IPS DF 6.9 (cell line): ENCODE measurements at regions not wholly inside any gene's neighbourhood (a gene's known extent, or its start where the extent isn't known, plus 50 kb on each side); places are given as distances from the start of the nearest gene placed in this dataset.

ENCODE experiments used
- DNase-seq: peaks from one replicate; pipeline ENCODE4 v3.0.0-alpha.2; 2013; ENCODE audit warnings: low read depth, low spot score
- H3K27ac ChIP-seq: one replicate; pipeline ENCODE4 v1.5.1; 2013; ENCODE audit warnings: low read length, control low read depth
- H3K27me3 ChIP-seq: 2 replicates; pipeline ENCODE4 v1.6.1; 2013; ENCODE audit warnings: mild to moderate bottlenecking, low read length; ENCODE audit not compliant: control insufficient read depth, insufficient read depth
- H3K36me3 ChIP-seq: 2 replicates; pipeline ENCODE4 v1.6.1; 2013; ENCODE audit warnings: low read length; ENCODE audit not compliant: control insufficient read depth, insufficient read depth
- H3K4me1 ChIP-seq: 2 replicates; pipeline ENCODE4 v1.6.1; 2013; ENCODE audit warnings: low read length; ENCODE audit not compliant: control insufficient read depth, insufficient read depth
- H3K4me3 ChIP-seq: 2 replicates; pipeline ENCODE4 v1.5.1; 2013; ENCODE audit warnings: mild to moderate bottlenecking, low read length
- H3K9me3 ChIP-seq: 2 replicates; pipeline ENCODE4 v1.6.1; 2013; ENCODE audit warnings: low read length, inconsistent platforms; ENCODE audit not compliant: control insufficient read depth, insufficient read depth
- WGBS: extraction: QIAGEN DNeasy Blood & Tissue Kit; methylation state at CpG from one replicate; pipeline ENCODE4 v1.1.7; 2013; ENCODE audit warnings: mixed read lengths, missing lambda C conversion rate; ENCODE audit not compliant: insufficient read length, insufficient coverage; 5-methylcytosine and 5-hydroxymethylcytosine counted together

DNA sequence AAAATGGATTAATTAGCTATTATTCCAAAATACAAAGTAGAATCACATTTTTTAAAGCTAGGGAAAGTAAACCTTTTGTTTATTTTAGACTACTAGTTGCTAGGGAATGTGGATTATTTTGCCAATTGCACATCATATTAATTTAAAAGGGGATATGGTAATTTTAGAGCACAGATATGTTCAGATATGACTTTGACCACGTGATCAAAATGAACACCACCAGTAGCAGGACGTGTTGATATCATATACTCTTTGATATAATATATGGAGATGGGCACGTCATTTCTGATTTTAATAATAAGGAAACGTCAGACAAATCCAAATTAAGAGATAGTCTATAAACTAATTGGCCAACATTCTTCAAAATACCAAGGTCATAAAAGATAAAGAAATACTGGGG lies 1188.3 kb upstream of the CNTN5 start:
- DNase-seq, result no peak
- WGBS, result no CpG with 5 or more reads among the region's 4 CpGs
- no peaks in the 10 kb centered on the region for H3K36me3 ChIP-seq

DNA sequence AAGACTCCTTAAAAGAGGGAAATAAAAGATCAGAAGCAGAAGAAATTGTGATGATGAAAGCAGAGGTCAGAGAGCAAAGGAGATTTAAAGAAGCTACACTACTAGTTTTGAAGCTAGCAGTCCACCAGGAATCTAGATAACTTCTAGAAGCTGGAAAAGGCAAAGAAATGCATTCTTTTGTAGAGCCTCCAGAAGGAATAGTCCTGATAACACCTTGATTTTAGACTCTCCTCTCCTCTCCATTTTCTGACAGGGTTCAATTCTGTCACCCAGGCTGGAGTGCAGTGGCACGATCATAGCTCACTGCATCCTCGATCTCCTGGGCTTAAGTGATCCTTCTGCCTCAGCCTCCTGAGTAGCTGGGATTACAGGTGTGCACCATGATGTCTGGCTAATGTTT lies 1187.3 kb upstream of the CNTN5 start:
- Histone ChIP-seq H3K27ac (no peak overlapping the region), H3K36me3 (no peaks in the 10 kb centered on the region), H3K27me3 (no peaks in the 10 kb centered on the region), H3K4me3 (no peak overlapping the region), H3K4me1 (no peaks in the 10 kb centered on the region), H3K9me3 (no peaks in the 10 kb centered on the region)
- WGBS, result no CpG with 5 or more reads among the region's 2 CpGs
- DNase-seq, result no peak

More for the DNA sequence above, 1188.3 kb upstream of the CNTN5 start:
- H3K27ac ChIP-seq, result no peak overlapping the region
- H3K4me1 ChIP-seq, result no peaks in the 10 kb centered on the region
- no peaks in the 10 kb centered on the region for H3K9me3 ChIP-seq
- H3K27me3 ChIP-seq, result no peaks in the 10 kb centered on the region
- no peak overlapping the region for H3K4me3 ChIP-seq

DNA sequence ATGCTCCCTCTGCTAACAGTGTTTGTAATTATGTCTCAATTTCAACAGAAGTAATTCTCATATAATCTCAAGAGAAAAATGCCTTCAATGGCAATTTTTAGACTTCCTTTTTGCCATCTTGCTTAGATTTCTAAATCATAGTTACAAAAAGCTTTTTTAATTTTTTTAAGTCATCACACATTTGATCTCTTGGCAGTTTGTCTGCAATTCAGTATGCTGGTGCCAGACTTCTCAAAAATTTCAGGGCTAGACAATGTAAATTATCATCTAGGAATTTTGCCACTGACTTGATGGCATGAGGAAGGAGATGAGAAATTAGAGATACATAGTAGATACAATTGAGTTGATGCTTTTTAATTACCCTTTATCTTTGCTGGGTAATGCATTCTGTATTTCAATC lies 1176.7 kb upstream of the CNTN5 start:
- Histone ChIP-seq H3K36me3 (no peaks in the 10 kb centered on the region), H3K27me3 (no peaks in the 10 kb centered on the region), H3K27ac (no peak overlapping the region), H3K4me3 (no peak overlapping the region), H3K9me3 (no peaks in the 10 kb centered on the region), H3K4me1 (no peaks in the 10 kb centered on the region)
- DNase-seq, result no peak

DNA sequence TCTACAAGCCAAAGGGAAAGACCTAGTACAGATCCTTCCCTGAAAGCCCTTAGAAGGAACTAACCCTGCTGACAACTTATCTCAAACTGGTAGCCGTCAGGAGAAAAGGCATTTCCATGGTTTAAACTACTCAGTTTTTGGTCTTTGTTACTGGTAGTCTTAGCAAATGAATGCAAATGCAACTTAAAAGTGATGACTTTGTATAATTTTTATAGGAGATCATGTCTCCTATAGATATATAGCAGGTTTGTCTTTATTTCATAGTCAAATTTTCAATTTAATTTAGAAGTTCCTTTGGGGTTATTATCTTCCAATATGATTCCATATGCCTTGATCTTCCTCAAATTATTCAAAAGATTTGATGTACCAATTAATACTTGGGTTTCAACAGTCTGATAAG lies 1173.0 kb upstream of the CNTN5 start:
- Histone ChIP-seq H3K4me3 (no peak overlapping the region), H3K4me1 (no peaks in the 10 kb centered on the region), H3K27ac (no peak overlapping the region), H3K9me3 (no peaks in the 10 kb centered on the region), H3K36me3 (no peaks in the 10 kb centered on the region), H3K27me3 (no peaks in the 10 kb centered on the region)
- DNase-seq, result no peak
- WGBS, result no CpG with 5 or more reads among the region's 1 CpG

DNA sequence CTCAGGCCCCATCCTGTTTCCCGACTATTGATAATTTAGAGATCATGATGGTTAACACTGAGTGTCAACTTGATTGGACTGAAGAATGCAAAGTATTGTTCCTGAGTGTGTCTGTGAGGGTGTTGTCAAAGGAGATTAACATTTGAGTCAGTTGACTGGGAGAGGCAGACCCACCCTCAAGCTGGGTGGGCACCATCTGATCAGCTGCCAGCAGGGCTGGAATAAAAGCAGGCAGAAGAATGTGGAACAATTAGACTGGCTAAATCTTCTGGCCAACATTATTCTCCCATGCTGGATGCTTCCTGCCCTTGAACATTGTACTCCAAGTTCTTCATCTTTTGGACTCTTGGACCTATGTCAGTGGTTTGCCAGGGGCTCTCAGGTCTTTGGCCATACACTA lies 1170.0 kb upstream of the CNTN5 start:
- H3K27me3 ChIP-seq, result no peaks in the 10 kb centered on the region
- DNase-seq, result no peak
- peaks cover 1% of the 10 kb centered on the region; the same call in 1 of the 2 replicates for H3K4me1 ChIP-seq
- no peak overlapping the region for H3K27ac ChIP-seq
- H3K9me3 ChIP-seq, result no peaks in the 10 kb centered on the region
- WGBS, result no CpG with 5 or more reads among the region's 1 CpG
- no peak overlapping the region for H3K4me3 ChIP-seq
- H3K36me3 ChIP-seq, result no peaks in the 10 kb centered on the region

DNA sequence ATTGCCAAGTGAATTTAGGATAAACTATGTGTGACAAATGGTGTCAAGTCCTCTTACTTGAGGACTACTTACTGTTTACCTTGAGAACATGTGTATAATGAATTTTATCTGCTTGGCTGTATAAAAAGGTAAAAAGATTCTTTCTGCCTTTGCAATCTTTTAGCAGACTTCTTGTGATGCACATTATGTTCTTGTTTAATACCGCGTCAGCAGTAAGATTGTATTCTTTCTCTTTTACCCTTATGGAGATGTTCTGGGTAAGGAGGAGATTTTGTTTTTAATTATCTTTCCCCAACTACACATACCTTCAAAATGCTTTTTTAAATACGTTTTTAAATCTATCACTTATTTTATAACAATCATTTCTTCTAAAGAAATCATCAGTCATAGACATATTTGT lies 1166.4 kb upstream of the CNTN5 start:
- 100% methylated on average over 1 of the region's 3 CpGs for WGBS
- H3K9me3 ChIP-seq, result no peaks in the 10 kb centered on the region

DNA sequence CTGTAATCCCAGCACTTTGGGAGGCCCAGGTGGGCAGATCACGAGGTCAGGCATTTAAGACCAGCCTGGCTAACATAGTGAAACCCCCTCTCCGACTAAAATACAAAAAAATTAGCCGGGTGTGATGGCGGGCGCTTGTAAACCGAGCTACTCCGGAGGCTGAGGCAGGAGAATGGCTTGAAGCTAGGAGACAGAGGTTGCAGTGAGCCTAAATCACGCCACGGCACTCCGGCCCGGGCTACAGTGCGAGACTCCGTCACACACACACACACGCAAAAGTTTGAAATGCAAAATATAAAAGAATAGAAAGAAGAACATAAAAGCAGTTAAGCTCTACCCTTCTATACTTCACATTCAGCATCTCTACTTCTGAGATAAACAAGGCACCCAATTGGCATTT lies 1165.9 kb upstream of the CNTN5 start:
- H3K4me3 ChIP-seq, result no peak overlapping the region
- no CpG with 5 or more reads among the region's 14 CpGs for WGBS
- H3K27ac ChIP-seq, result no peak overlapping the region
- H3K36me3 ChIP-seq, result no peaks in the 10 kb centered on the region
- no peaks in the 10 kb centered on the region for H3K9me3 ChIP-seq
- H3K4me1 ChIP-seq, result peaks cover 1% of the 10 kb centered on the region; the same call in 1 of the 2 replicates
- H3K27me3 ChIP-seq, result no peaks in the 10 kb centered on the region
- no peak for DNase-seq

More for the DNA sequence above, 1166.4 kb upstream of the CNTN5 start:
- no peaks in the 10 kb centered on the region for H3K27me3 ChIP-seq
- H3K4me1 ChIP-seq, result peaks cover 1% of the 10 kb centered on the region; the same call in 1 of the 2 replicates
- H3K4me3 ChIP-seq, result no peak overlapping the region
- H3K27ac ChIP-seq, result no peak overlapping the region
- no peak for DNase-seq
- H3K36me3 ChIP-seq, result no peaks in the 10 kb centered on the region

DNA sequence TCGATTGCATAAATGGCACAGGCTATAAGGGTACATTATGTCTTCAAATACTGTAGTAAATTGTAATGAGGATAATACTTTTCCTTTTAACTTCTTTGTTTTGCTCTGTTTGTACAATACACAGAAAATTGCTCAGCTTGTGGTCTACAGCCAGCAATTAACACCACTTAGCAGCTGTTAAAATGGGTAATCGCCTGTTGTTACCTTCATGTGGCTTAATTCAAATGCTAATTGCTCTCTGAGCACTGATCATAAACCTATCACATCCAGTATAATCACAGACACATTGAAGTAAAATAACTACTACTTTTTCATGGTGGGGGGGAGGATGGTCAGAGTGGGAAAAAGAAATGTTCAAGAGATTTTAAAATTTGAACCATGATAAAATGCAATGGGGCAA lies 1164.1 kb upstream of the CNTN5 start:
- Histone ChIP-seq H3K27ac (no peak overlapping the region), H3K9me3 (no peaks in the 10 kb centered on the region), H3K4me1 (peaks cover 1% of the 10 kb centered on the region; the same call in 1 of the 2 replicates), H3K27me3 (no peaks in the 10 kb centered on the region), H3K4me3 (no peak overlapping the region), H3K36me3 (no peaks in the 10 kb centered on the region)
- no CpG with 5 or more reads among the region's 2 CpGs for WGBS
- peak; percentile 47 for DNase-seq

DNA sequence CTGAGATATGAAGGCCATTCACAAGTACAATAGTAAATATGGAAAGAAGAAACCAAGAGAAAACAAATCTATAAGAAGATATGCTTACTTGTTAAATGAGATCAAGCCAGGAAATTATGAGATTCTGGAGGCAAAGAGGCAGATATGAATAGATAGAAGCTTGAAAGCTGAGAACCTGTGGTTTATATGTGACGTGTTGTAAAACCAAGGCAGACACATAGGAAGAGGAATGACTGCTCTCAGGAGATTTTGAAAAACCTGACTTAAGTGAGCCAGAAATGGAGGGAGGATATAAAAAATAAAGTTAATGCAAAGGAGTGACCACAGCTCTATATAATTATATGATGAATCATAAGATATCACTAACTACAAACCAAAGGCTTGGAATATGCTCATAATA lies 1160.5 kb upstream of the CNTN5 start:
- H3K27me3 ChIP-seq, result no peaks in the 10 kb centered on the region

DNA sequence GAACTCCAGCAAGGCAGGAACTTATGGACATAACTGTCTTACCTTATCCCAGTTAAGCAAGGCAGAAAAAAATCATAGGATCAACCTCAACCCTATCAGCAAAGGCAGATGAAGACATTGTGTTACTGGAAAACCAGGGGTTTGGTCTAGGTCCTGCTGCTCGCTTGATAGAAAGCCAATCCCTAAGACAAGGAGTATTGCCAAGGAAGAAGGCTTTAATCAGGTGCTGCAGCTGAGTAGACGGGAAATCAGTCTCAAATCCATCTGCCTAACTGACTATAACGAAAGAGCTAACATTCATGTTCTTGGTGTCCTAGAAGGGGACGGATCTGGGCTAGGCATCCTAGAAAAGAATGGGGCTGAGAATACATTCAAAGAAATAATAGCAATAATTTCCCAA lies 1158.7 kb upstream of the CNTN5 start:
- H3K36me3 ChIP-seq, result no peaks in the 10 kb centered on the region
- no CpG with 5 or more reads among the region's 4 CpGs for WGBS

More for the DNA sequence above, 1160.5 kb upstream of the CNTN5 start:
- Histone ChIP-seq H3K4me3 (no peak overlapping the region), H3K27ac (no peak overlapping the region), H3K9me3 (no peaks in the 10 kb centered on the region; the same call in 1 of the 2 replicates), H3K36me3 (no peaks in the 10 kb centered on the region), H3K4me1 (no peaks in the 10 kb centered on the region)
- WGBS, result no CpG with 5 or more reads among the region's 1 CpG
- no peak for DNase-seq

DNA sequence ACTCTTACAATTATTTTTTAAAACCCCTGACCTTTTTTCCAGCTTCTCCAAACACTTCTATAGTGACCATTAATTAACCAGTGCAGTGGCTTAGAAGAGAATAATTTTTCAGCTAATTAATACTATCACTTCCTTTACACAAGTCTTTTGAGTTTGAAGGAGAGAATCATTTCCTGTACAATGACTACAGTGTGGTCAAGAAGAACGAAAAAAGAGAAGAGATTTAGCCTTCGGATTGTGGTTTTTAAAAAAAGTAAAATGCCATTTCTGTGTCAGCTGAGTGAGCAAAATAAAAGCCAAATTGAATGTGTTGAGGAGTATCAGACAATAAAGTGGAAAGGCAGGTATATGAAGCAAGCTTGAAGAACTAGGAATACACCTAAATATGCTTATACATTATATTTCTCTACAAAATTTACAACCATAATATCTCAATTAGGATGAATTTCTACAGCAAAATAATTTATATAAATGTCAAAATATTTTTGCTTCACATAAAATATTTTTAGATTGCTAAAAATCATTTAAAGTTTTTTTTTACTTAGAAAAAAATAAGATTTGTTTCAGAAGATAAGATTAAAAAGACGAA lies 1155.2 kb upstream of the CNTN5 start:
- DNase-seq, result no peak
- H3K9me3 ChIP-seq, result no peaks in the 10 kb centered on the region; the same call in 1 of the 2 replicates
- H3K27me3 ChIP-seq, result no peaks in the 10 kb centered on the region
- no peak overlapping the region for H3K27ac ChIP-seq
- no peaks in the 10 kb centered on the region for H3K36me3 ChIP-seq
- H3K4me1 ChIP-seq, result no peaks in the 10 kb centered on the region
- H3K4me3 ChIP-seq, result no peak overlapping the region
- no CpG with 5 or more reads among the region's 3 CpGs for WGBS

More for the DNA sequence above, 1158.7 kb upstream of the CNTN5 start:
- no peaks in the 10 kb centered on the region; the same call in 1 of the 2 replicates for H3K9me3 ChIP-seq
- H3K27ac ChIP-seq, result no peak overlapping the region
- no peaks in the 10 kb centered on the region for H3K27me3 ChIP-seq
- DNase-seq, result no peak
- no peak overlapping the region for H3K4me3 ChIP-seq
- H3K4me1 ChIP-seq, result no peaks in the 10 kb centered on the region
